Muscle layer of colon (tissue), 2 donors: ENCODE measurements at regions not wholly inside any gene's neighbourhood (a gene's known extent, or its start where the extent isn't known, plus 50 kb on each side); places are given as distances from the start of the nearest gene placed in this dataset.
"Not testable (repeated sequence)": the region's sequence is repeated elsewhere in the genome, so short reads cannot be mapped to it uniquely, and the experiment has no call there.

Experiments used
- H3K27ac ChIP-seq: one replicate; pipeline ENCODE4 v1.7.0; 2013; ENCODE audit warnings: low read depth, mild to moderate bottlenecking, low read length, moderate library complexity
- H3K27me3 ChIP-seq, 2 donors: one replicate each; pipeline ENCODE4 v1.7.0; 2013; ENCODE audit warnings: low read length in 2 of 2, mild to moderate bottlenecking in 2 of 2; ENCODE audit not compliant: insufficient read depth in 2 of 2, control insufficient read depth in 1 of 2
- H3K36me3 ChIP-seq: one replicate; pipeline ENCODE4 v1.7.0; 2013; ENCODE audit warnings: mild to moderate bottlenecking, low read length; ENCODE audit not compliant: insufficient read depth
- H3K4me1 ChIP-seq: one replicate; pipeline ENCODE4 v1.7.0; 2013; ENCODE audit warnings: mild to moderate bottlenecking, low read length; ENCODE audit not compliant: insufficient read depth
- H3K4me3 ChIP-seq, 2 donors: one replicate each; pipeline ENCODE4 v1.7.0; 2013; ENCODE audit warnings: low read length in 2 of 2, low read depth in 1 of 2, mild to moderate bottlenecking in 1 of 2, moderate library complexity in 1 of 2
- H3K9ac ChIP-seq: one replicate; pipeline ENCODE4 v1.7.0; 2013; ENCODE audit warnings: low read length
- H3K9me3 ChIP-seq: one replicate; pipeline ENCODE4 v1.7.0; 2013; ENCODE audit warnings: mild to moderate bottlenecking, low read length
- donor health status: abdominal sarcoma.
- donor health status: Adenocarcinoma of cecum.

DNA sequence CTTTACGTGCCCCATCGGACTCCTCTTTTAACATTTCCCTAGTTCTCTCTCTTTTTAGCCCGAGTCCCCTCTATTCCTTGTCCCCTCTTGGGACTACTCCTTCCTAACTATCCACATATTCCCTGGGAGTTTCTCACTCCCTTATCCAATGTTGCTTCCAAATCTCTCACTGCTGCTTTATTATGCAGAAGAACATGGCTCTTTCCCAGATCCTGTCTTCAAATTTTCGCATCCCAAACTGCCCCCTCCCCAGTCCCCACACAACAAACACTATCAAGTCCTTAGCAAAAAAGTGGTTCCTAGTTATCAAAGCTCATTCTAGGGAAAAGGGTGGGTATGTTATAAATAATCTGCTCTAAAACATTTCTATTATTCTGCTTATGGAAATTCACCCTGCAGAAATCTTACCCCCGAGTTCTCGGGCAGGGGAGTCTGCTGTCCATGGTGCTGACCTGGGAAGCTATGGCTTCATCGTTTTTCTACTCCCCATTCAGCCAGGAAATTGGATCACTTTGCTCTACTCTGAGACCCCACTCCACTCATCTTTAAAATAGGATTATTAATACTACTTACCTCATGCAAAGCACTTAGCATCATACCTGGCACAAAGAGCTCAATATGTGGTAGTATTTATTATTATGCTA, 393.5 kb downstream of the BUD13 start:
- Histone ChIP-seq H3K27me3 (no peaks in the 10 kb centered on the region), H3K4me3 (no peak overlapping the region), H3K27ac (no peak overlapping the region), H3K9me3 (no peaks in the 10 kb centered on the region), H3K36me3 (no peaks in the 10 kb centered on the region), H3K9ac (no peak overlapping the region), H3K4me1 (no peaks in the 10 kb centered on the region)

DNA sequence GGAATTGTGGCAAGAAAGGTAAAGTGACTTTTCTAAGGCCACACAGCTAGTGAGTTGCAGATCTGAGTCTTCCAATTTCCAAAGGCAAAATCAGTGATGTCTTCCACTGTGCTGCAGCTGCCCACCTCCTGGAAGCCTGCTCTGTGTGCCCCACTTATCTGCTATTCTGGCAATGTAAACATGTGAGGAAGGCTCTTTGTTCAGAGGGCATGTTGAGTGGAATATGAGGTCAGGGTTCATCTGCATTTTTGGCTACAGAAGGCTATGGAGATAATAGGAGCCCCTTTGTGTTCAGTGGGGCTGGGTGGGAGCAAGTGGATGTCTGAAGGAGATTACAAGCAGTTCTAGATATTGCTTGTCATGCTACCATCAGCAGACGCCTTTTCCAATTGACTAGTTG, 396.2 kb downstream of the BUD13 start:
- H3K27ac ChIP-seq, result no peak overlapping the region
- no peaks in the 10 kb centered on the region for H3K4me1 ChIP-seq
- H3K27me3 ChIP-seq, result no peaks in the 10 kb centered on the region
- no peak overlapping the region for H3K4me3 ChIP-seq
- H3K9me3 ChIP-seq, result no peaks in the 10 kb centered on the region
- no peaks in the 10 kb centered on the region for H3K36me3 ChIP-seq
- no peak overlapping the region for H3K9ac ChIP-seq

DNA sequence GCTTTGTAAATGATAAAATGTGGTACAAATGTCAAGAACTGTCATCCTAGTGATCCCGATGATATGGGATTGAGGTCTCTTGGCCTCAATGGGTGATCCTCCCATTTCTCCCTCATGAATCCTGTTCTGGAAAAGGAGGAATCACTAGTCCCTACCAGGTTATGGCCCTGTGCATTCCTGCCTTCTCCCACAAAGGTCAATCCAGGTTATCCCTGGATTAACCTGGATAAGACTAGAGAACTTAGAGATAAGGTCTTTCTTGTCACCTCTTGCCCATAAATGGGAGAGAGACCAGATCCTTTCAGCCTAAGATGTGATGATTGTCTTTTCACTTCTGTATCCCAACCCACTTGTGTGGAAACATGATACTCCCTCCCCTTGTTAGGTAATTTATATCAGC, 396.7 kb downstream of the BUD13 start:
- H3K4me1 ChIP-seq, result no peaks in the 10 kb centered on the region
- no peak overlapping the region for H3K27ac ChIP-seq
- no peak overlapping the region for H3K9ac ChIP-seq
- H3K27me3 ChIP-seq, result no peaks in the 10 kb centered on the region
- no peak overlapping the region for H3K4me3 ChIP-seq
- H3K9me3 ChIP-seq, result no peaks in the 10 kb centered on the region
- no peaks in the 10 kb centered on the region for H3K36me3 ChIP-seq

DNA sequence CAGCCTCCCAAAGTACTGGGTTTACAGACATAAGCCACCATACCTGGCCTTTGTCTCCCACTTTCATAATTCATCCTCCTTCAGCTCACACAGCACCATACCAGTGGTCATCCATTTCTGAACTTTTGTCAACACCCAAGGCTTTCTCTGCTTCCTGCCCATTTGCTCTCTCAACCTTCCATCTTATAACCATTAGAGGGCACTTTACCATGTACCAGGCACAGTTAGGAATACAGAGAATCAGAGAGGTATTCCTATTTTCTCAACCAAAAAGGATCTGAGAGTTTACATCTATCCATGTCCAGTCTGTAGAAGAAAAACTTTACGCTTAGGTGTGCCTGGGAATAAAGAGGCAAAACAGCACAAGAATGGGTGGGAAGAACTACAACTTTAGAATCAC, 397.6 kb downstream of the BUD13 start:
- Histone ChIP-seq H3K27me3 (no peaks in the 10 kb centered on the region), H3K4me3 (no peak overlapping the region), H3K4me1 (no peaks in the 10 kb centered on the region), H3K27ac (no peak overlapping the region), H3K9me3 (no peaks in the 10 kb centered on the region), H3K36me3 (no peaks in the 10 kb centered on the region), H3K9ac (no peak overlapping the region)

DNA sequence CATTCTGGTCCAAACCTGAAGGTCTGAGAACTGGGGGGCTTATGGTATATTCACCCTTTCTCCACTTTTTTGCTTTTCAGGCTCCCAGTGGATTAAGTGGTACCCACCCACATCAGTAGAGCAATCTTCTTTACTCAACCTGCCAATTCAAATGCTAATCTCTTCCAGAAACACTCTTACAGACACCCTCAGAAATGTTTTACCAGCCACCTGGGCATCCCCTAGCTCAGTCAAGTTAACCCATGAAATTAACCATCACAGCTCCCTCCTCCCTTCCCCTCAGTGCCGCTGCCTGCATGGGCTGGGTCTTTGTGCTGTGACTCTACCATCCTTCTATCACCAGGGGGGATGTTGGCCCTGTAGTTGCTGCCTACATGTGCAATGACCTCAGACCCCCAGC, 398.7 kb downstream of the BUD13 start:
- Histone ChIP-seq H3K9ac (no peak overlapping the region), H3K36me3 (no peaks in the 10 kb centered on the region), H3K4me1 (no peaks in the 10 kb centered on the region), H3K27ac (no peak overlapping the region), H3K27me3 (no peaks in the 10 kb centered on the region), H3K9me3 (no peaks in the 10 kb centered on the region), H3K4me3 (no peak overlapping the region)

DNA sequence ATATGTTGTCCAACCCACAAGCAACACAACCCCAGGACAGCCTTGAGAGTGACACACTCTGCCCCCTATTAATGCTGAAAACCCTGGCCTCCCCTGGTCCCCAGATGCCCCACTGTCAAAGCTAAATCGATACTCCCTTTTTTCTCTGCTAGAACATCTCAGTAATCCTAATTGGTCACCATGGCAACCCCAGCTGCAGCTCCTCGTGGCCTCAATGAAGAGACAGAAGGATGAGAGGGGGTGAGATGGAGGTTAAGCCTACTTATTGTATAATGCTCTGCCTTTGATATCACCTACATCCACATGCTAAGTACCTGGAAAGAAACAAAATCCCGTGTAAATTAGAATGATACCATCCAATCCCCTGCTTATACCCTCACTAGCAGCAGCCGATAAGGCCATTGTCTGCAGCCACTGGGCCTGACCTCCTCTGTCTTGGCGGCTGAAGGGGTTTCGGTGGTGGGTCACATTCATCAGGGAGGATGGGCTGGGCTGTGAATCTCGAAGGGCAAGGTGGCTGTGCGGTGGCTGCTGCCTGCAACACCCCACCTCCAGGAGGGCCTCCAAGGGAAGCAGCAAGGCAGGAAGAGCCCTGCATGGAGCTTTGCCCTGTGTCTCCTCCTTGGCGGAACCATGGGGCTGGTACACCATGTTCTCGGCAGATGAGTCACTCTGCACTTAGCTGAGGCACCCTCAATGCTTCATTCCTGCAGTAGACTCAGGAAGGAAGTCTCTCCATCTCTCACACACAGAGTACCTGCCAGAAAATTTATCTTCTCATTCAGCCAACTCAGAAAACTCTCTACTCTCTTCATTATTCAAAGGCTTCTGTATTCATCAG, 399.5 kb downstream of the BUD13 start:
- Histone ChIP-seq H3K9ac (no peak overlapping the region), H3K27me3 (no peaks in the 10 kb centered on the region), H3K27ac (no peak overlapping the region), H3K36me3 (no peaks in the 10 kb centered on the region), H3K4me1 (no peaks in the 10 kb centered on the region), H3K9me3 (no peaks in the 10 kb centered on the region), H3K4me3 (no peak overlapping the region)

DNA sequence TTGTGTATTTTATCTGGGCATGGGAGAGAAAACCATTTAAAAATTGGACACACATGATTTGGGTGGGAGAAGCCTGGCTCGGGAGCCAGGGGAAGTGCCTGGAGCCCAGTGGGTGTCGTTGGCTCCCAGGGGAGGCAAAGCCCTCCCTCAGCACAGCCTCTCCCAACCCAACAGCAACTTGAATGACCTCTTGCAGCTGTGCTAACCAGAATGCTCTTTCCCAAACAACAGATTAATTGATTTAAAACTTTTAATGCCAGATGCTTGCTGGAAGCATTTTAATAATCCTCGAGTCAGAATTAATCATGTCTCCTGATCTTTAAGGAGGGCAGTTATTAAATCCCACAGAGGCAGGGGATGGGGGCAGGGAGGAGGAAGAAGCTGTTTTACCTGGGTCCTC, 401.6 kb downstream of the BUD13 start:
- no peaks in the 10 kb centered on the region for H3K9me3 ChIP-seq
- H3K9ac ChIP-seq, result no peak overlapping the region
- no peaks in the 10 kb centered on the region for H3K36me3 ChIP-seq
- no peak overlapping the region for H3K27ac ChIP-seq
- H3K4me3 ChIP-seq, result no peak overlapping the region
- H3K27me3 ChIP-seq, result no peaks in the 10 kb centered on the region
- H3K4me1 ChIP-seq, result no peaks in the 10 kb centered on the region

DNA sequence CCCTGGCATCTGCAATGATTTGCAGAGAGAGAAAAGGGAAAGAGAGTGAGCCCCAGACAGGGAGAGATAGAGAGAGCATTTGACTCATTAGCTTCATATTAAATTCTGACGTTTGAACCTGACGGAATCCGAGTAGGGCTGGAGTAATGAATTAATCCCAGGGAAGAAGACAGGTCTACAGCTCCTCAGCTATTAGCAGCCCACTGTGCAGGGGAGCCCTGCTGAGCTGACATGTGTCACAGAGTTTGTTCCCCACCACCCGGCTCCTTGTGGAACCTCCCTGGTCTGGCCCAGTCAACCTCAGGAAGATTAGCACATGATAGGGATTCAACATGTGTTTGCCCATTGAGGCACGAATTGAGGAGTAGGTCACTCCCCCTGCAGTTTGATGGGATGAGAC, 404.0 kb downstream of the BUD13 start:
- Histone ChIP-seq H3K27ac (no peak overlapping the region), H3K9ac (no peak overlapping the region), H3K9me3 (no peaks in the 10 kb centered on the region), H3K4me1 (no peaks in the 10 kb centered on the region), H3K36me3 (no peaks in the 10 kb centered on the region), H3K4me3 (no peak overlapping the region), H3K27me3 (no peaks in the 10 kb centered on the region)

DNA sequence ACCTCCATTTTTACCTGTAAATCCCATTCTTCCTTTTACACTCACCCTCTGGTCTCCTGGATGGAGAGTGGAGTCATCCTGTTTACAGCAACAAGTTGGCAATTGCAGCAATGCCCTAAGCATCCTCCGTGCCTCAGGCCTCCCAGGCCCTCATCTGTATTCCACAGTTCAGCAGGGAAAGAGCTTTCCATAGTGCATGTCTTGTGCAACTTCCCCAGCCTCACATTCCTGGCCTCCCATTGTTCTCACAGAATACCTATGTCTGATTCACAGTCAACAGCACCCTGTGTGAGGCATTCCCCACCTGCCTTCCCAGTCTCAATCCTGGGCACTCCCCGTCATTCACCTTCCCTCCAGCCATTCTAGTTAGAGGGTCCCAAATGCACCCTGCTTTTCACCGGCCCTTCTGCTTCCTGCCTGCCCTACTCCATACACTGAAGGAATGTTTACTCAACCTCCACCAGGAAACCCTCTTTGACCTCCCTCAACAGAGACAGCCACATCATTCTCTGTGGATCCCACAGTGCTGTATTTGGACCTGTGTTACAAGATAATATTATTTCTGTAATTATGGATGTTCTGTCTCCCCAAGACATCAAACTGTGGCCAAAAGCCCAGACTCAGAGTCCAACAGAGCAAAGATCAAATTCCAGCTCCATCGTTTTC, 405.7 kb downstream of the BUD13 start:
- Histone ChIP-seq H3K36me3 (no peaks in the 10 kb centered on the region), H3K27me3 (no peaks in the 10 kb centered on the region), H3K9me3 (no peaks in the 10 kb centered on the region), H3K4me1 (no peaks in the 10 kb centered on the region), H3K27ac (no peak overlapping the region), H3K9ac (no peak overlapping the region), H3K4me3 (no peak overlapping the region)

DNA sequence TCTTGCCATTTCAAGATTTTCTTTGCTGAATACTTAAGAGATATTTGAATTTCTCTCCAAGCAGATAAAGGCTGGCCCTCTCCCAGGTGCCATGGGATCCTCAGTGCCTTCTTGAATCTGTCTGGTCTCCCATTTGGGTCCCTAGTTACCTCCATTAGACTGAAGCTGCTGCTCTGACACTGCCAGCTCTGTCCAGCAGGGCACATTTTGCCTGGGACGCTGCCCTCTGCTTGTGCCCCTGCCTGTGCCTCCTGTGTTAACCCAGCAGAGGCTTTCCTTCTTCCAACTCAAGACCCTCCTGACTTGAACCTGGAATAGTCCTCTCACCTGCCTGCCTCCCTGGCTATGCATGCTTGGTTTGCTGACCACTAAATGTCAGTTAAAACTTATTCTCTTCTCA, 406.3 kb downstream of the BUD13 start:
- no peak overlapping the region for H3K9ac ChIP-seq
- no peak overlapping the region for H3K4me3 ChIP-seq
- H3K27me3 ChIP-seq, result no peaks in the 10 kb centered on the region
- no peak overlapping the region for H3K27ac ChIP-seq
- no peaks in the 10 kb centered on the region for H3K4me1 ChIP-seq
- H3K9me3 ChIP-seq, result no peaks in the 10 kb centered on the region
- H3K36me3 ChIP-seq, result no peaks in the 10 kb centered on the region

DNA sequence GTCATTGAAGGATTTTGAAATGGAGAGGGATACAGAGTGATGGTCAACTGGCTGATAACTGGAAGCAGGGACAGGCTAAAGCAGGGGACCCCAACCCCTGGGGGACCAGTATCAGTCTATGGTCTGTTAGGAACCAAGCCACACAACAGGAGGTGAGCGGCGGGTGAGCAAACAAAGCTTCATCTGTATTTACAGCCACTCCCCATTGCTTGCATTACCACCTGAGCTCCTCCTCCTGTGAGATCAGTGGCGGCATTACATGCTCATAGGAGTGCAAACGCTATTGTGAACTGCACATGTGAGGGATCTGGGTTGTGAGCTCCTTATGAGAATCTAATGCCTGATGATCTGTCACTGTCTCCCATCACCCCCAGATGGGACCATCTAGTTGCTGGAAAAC, 407.9 kb downstream of the BUD13 start:
- H3K4me3 ChIP-seq, H3K4me1 ChIP-seq, H3K9me3 ChIP-seq, H3K9ac ChIP-seq, H3K36me3 ChIP-seq, H3K27ac ChIP-seq, H3K27me3 ChIP-seq: not testable (repeated sequence)
